Hematopoietic multipotent progenitor cell treated with erythropoietin and hydrocortisone succinate and interleukin-3 and kit ligand, for 6 days (in vitro differentiated cells): ENCODE measurements at regions not wholly inside any gene's neighbourhood (a gene's known extent, or its start where the extent isn't known, plus 50 kb on each side); places are given as distances from the start of the nearest gene placed in this dataset.
"Not testable (repeated sequence)": the region's sequence is repeated elsewhere in the genome, so short reads cannot be mapped to it uniquely, and the experiment has no call there.

Experiments used
- DNase-seq: peaks from one replicate; pipeline ENCODE4 v3.0.0-alpha.2; 2015

DNA sequence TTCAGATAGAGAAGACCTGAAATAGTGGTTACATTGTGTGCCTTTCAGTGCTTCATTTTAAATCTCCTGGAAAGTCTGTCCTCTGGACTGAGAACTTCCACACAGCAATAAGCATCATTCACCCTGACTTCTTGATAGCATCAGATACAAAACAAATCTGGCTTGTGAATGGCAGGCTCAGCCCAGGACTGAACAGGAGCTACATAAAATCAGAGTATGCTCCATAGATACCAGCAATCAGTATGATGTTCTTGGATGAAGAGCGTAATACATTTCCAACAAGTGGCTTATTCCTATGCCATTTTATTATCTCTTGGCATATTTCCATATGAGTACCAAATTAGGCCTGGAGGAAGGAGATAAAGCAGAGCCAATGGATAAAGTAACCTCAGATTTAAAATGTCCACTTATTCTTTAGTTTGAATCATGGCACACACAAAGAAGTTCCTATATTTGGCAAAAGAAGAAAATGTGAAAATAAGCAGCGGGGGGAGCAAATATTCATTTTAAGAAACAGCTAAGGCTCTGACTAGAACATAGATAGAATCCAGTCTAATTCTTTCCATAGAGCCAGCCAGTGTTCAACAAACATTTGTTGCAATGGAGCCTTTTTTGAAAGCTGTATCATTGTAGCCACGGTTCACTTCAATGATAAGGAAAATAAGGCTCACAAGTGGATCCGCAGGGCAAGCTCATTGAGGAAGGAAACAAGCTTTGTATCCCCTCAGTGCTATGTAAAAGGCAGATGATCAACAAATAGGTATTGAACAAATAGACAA lies 230.8 kb upstream of the CHAC2 start:
- no peak for DNase-seq

DNA sequence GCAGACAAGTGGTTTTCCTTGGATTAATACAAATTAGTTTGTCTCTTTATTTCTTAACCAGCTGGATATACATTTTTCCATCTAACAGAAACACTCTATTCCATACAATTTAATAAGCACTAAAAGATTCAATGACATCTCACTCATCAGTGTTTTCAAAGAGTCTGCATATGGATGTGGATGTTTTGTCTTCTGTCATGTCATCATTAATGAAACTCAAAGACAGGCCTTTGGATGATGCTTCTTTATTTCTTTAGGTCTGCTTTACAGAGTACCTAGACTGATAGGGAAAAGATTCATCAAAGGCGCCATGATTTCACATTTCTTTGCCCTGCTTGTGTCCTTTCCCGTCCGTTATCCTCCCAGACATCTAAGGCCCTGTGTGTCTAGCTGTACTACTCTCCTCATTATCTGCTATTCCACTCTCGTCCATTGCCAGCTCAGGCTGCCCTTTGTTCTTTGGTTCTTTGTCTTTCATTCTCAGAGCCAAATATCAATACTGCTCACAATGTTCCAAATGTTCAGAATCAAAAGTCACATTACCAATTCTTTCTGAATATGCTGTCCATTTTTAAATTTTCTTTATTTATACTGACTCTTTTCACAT lies 232.3 kb upstream of the CHAC2 start:
- no peak for DNase-seq

DNA sequence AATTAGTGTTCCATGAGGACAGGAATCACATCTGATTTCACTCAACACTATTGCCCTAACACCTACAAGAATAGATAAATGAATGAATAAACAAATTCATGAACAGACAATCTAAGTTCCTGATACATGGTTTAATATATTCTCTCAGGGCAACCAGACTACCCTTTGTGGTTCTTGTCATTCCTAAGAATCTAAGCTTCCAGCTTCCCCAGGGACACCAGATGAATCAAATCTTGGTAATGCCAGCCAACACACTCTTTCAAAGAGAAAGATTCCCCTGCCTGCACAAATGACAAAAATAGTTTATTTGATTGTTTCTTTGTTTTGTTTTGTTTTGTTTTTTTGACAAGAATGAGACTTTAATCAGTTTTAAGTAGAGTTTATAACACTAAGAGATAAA lies 237.5 kb upstream of the CHAC2 start:
- DNase-seq = no peak

DNA sequence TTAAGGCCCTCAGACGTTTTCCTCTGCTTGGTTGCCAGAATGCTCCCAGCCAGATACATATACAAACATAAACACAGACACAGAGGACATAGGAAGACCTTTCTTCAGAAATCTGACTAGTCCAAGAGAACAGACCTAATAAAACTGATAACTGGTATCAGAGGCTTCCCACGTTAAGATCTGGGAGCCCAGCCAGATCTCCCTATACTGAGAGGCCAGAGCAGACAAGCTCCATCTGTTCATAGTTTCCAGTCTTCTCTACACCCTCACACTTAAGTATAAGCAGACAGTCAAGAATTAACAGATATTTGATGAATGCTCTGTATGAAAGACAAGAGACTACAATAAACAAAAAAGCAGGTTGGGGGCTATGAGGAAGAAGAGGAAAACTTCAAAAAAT lies 240.5 kb upstream of the CHAC2 start:
- no peak for DNase-seq

DNA sequence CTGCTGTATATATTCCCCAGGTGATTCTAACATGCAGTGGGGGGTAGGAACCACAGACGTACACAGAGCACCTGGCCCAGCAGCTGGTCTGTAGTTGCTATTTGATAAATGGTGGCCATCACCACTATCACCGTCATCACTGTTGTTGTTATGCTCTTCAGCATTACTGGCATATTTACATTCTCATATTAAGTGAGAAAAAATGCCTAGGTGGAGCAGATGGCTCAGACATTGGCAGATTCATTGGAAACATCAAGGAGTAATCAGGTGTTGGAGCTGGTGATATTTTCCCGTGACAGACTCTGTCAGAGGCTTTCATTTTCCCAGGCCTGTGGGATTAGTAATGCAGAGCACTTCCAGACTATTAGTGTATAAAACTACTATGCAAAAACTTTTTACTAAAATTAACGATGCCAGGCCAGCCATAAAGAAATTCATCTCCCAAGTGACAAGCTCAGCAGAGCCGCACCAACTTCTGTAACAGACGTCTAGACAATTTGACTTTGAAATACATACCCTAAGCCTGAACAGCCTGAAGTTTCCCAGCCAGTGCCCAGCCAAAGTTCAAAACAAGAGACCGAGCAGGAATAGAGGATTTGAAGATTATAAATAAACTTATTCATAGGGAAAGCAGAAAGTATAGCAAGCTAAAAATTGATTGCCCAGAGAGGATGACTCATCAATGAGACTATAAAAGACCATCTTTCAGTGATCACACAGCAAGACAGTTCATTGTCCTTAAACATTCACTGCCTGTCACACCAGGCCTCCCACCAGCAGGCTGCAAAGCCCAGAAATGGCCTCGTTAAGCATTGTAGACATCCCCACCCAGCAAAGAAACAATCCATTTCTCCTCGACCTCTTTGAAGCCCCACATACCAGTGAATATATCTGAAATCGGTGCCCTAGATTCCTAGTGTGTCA lies 247.4 kb upstream of the CHAC2 start:
- DNase-seq = no peak

DNA sequence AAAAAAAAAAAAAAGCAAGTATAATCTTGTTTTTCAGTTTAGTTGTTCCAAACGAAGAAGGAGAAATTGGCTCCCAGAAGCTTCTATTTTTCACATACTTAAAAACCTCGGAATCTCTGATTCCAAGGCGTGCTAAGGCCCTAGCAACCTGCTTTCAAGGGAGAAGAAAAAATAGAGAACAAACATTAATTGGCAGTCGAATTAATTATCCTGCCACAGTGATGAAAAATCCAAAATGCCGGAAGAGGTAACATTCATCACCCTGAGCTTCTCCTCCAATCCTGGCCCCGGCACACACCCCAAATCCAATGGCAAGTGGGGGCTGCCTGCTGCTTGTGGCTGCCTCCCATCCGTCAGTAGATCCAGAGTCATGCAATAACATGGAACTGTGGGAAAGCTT lies 250.2 kb upstream of the CHAC2 start:
- no peak for DNase-seq

DNA sequence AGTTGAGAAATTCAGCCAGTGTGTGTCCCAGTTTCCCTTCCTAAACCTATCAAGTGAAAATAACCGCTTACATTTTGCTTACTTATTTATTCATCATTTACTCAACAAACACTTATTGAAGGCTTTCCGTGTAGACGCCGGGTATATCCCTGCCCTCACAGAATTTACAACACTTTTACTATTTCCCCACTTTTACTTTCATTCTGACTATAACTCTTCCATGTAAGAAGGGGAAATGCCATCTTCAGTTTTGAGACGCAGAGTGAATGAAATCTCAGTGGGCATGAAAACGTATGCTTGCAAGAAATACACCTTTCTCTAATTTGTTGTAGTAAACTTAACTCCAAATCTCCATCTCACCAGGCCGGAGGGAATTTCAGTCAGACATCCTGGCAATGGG lies 251.0 kb upstream of the CHAC2 start:
- no peak for DNase-seq

DNA sequence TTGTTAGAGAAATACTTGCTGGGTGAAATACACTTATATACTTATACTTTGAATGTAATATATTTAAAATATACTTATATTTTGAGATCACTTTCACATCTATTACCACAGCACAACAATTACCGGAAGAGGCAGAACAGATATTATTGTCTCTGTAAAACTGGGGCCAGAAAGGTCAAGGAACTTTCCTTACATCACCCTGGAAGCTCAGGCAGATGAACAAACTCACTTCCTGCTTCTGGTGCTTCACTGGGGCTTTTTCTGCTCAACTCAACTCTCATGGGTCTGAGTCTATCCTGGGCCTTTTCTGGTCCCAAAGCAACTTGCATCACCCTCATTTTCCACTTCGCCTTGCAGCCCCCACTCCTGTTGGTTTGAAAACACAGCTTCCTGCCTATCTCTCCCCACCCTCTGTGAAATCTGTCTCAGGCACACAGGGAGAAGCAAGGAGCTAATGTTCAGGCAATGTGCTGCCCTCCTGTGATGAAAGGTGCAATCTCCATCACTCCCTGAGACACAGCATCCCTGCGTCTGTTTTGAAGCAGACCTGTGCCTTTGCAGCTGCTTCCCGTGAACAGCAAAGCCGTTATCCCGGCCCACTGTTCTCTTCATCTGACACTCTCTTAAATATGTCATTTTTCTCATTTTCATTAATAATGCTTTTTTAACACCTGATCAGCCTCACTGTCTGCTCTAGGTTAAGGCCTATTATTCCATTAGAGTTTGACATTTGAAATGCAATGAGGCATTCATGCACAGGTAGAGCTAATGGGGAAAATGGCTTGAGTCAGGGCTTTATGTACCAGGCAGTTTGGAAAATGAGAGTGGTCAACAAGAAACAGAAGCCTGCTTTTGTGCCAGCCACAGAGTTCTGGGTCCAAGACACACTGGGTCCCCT lies 251.9 kb upstream of the CHAC2 start:
- no peak for DNase-seq

DNA sequence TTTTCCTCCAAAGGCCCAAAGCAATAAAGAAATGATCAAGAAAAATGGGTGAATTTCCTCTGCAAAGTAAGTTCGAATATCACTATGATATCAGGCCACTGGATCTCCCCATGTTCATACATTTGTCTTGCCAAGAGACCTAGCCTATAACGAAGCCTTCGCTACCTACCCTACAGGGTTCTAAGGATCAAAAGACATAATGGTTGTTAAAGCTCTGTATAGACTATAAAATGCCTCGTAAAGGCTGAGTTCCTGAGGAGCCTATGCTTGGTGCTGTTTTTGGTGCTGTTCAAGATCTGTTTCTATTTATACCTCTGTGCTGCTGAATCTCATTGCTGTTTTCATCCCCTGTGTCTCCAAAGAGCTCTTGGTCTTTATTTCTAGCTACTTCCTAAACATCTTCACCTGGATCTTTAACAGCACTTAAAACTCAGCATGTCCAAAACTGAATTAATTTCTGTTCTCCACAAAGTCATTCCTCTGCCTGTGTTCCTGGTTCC lies 254.4 kb upstream of the CHAC2 start:
- DNase-seq = no peak

DNA sequence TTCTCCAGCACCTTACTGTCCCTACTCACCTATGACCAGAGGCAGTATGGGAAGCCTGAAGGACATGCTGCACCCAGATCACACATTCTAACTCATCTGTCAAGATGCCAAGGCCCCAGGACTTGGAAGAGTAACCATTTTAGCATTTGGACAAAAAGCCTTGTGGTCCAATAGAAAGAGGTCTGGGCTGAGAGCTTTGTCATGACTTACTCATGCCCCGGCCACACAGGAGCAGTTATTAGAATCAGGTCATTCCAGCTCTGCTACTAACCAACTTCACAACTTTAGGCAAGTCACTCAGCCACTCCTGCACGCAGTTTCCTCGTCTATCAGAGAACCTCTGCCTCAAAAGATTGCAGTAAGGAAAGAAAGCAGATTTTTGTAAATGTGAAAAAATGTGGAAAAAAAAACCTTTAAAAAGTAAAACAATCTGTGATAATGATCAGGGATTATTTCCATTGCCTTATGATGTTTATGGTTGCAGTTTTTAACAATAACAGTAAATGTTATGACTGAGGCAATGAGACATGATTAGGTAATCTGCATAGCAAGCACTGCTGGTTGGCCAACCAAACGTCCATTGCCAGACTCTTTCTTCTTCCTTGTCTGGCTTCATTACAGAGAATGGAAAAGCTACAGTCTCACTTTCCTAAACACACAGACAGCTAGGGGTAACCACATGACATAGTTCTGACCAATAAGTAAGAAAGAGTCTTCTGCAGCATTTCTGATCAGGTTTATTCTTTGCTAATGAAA lies 255.4 kb upstream of the CHAC2 start:
- no peak for DNase-seq

DNA sequence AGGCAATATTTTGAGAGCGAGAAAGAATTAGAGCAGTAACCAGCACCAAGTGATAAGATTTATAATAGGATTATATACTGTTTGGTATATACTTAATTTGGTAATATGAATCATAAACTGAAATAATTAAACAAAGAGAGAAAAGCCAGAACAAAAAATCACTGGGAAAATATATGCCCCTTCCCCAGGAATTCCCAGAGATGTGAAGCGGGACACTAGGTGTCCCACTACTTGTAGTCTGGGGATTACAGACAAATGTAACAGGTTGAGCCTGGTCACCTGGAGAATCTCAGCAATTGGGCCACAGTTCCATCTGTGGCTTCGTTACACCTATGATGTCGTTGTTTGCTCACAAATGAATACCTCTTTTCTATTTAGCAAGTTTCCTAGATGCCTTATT lies 256.1 kb upstream of the CHAC2 start:
- DNase-seq = no peak

DNA sequence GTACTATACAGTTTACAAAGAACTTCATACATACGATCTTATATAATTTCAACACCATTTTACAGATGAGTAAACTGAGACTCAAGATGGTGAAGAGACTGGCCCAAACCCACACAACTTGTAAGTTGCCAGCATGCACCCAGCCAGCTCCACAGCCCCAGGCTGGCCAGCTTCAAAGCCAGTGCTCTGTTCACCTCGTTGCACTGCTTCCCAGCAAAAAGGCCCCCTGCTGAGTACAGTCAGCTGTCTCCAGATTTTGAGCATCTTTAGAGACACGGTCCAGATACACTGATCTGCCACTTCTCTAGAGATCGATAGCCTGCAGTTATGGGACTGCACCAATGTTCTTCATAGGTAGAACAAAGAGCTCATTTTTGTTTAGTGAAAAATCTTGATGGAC lies 257.2 kb upstream of the CHAC2 start:
- DNase-seq = no peak

DNA sequence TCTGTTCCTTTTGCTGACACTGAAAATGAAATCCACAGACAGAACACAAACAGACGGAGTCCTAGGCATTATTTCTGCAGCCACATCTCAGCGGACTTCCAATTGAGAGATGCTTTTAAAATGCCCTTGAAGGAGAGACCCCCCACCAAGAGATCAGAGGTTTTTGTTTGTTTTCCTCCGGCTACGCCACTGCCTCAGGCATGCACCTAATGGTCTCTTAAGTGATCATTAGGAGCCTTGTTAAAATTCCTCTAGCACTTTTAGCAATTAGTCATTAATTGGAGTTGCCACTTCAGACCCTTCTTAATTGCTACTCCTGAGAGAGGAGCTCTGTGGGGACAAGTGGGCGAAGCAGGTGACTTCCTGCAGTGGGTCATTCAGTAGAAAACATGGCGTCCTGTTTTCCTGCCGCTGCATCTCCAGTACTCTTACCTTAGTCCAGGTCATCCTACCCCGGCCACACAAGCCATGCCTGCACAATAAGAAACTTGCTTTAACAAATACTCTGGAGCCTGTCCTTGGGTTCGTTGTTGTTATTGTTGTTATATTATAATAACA lies 257.7 kb upstream of the CHAC2 start:
- no peak for DNase-seq

DNA sequence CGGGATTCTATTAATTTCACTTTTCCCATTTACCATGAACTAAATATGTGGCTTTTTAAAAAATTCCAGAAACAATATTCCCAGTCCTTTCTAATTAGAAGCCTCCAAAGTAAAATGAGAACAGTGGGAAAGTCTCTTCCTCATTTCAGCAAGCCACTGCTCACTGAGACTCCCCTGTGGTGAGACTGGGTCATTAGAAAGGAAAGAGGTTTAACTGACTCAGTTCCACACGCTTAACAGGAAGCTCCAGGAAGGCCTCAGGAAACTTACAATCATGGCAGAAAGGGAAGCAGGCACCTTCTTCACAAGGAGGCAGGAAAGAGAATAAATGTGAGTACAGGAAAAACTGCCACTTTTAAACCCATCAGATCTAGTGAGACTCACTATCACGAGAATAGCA lies 258.9 kb upstream of the CHAC2 start:
- no peak for DNase-seq

DNA sequence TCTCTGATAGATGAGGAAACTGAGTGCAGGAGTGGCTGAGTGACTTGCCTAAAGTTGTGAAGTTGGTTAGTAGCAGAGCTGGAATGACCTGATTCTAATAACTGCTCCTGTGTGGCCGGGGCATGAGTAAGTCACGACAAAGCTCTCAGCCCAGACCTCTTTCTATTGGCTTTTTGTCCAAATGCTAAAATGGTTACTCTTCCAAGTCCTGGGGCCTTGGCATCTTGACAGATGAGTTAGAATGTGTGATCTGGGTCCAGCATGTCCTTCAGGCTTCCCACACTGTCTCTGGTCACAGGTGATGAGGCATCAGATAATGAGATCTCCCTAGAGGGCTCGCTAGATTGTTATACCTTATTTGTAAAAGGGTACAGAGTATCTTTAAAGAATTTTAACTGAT lies 260.5 kb upstream of the CHAC2 start:
- DNase-seq = not testable (repeated sequence)

DNA sequence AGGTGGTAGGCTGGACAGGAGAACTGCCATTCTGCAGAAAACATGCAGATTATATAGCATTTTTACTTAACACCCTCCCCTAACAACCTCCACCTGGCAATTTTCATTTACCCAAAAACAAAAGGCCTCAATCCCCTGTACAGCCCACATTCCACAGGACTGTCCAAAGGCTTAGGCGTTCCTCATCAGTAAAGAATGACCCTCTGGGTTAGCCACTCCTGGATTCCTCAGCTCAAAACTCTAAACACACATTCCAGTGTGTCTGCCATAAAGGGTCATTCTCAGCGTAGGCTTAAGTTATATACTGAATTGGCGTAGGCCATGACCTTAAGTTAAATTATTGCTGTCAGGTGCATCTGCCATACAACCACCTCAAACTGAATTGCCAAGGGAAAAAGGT lies 261.8 kb upstream of the CHAC2 start:
- no peak for DNase-seq

DNA sequence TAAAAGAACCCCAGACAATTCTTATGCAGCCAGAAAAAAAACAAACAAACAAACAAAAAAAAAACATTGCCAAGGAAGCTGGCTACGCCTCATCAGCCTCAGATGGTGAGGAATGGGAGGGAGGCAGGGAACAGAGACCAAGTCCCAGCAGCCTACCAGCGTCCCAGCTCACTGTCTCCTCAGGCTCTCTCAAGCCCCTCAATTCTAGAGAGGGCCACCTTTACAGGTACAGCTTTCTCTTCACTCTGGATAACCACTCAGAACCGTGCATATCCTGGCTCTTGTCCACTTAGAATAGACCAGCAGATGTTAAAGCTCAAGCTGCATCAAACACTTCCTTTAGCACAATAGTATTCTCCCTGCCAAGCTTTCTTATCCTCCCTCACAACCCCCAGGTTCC lies 263.1 kb upstream of the CHAC2 start:
- DNase-seq = no peak

DNA sequence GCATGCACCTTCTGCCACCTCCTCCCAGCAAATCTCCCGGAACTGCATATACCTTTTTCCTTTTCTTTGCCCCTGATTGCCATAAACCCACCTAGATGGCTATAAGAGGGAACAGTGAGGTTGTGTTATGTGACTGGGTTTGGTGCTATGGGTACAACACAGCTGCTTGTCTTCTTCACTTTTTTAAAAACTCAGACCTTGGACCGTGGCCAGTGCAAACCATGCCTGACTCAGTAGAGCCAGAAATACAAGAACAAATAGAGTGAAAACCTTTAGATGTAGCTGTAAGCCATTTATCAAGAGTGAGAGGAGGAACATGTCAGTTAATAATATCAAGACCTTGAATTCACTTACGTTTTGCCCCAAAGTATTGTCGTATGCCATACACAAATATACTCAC lies 267.4 kb upstream of the CHAC2 start:
- no peak for DNase-seq

DNA sequence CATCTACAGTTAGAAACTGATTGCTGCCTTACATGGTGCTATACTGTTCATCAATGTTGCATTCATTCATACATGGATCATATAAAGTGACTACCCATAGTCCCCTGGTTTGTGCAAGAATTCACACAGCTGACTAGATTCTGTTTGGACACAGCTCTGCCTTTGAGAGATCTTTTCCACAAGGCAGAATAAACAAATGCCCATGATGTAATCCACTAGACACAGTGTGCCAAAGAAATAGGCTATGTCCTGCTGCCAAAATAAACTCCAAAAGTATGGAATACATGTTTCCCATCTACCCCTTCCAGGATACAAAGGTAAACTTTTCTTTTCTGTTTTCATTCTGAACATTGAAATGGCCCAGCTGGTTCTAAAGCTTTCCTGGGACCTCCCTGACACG lies 269.4 kb upstream of the CHAC2 start:
- no peak for DNase-seq

DNA sequence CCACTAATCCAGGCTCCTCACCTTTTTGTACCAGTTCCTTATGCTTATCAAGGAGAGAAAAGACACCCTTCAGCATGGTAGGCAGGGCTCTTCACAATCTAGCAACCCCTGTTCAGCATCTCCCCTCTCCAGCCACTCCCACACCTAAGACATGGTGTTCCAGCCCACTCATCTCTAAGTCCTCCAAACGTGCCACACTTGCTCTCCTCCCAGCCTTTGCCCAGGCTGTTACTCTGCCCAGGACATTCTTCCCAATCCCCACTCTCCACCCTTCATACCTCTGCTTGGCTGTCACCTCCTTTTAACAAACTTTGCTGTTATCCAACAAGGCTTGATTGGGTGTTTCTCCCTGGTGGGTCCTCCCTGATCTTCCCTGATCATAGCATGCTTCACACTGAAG lies 270.6 kb upstream of the CHAC2 start:
- DNase-seq = no peak

DNA sequence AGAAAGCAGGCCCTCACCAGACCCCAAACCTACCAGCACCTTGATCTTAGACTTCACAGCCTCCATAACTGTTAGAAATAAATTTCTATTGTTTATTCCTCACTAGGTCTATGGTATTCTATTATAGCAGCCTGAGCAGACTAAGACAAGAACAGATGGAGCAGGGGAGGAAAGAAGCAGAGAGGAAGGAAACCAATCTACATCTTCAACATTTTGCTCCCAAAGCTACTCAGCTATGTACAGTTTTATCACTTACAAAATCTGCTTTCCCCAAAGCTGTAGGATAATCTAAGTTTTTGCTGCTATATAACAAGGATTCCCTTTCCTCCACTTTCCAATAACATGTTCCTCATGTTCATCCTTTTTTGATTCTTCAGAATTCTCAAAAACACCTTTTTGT lies 274.4 kb upstream of the CHAC2 start:
- DNase-seq = no peak

DNA sequence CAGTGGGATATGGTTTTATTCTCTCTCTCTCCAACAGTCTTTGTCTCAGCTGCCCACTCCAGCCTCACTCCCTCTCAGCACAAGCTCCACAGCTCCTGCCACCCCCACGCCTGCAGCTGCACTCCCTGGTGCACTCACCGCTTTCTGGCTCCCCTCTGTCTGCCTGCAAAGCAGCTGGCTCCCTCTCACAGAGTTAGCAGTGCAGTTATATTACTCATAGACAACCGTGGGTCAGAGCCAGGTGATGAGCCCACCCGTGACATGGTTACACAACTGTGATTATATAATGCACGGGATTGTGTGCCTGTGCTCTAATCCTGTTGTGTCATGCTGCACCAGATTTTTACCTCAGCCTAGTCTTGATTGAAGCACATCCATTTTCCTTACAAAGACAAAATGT lies 276.9 kb upstream of the CHAC2 start:
- no peak for DNase-seq
